NT2/D1 (cell line): ENCODE measurements at regions not wholly inside any gene's neighbourhood (a gene's known extent, or its start where the extent isn't known, plus 50 kb on each side); places are given as distances from the start of the nearest gene placed in this dataset.

Source experiments
- SUZ12 ChIP-seq: IDR thresholded peaks from 2 replicates; pipeline ENCODE4 v1.6.1; 2011; ENCODE audit not compliant: insufficient read length, insufficient read depth; ENCODE audit errors: extremely low read depth
- YY1 ChIP-seq: IDR thresholded peaks from 2 replicates; pipeline ENCODE4 v1.6.1; 2011; ENCODE audit not compliant: insufficient read length, insufficient read depth
- ZNF274 ChIP-seq: IDR thresholded peaks from 2 replicates; pipeline ENCODE4 v1.6.1; 2011; ENCODE audit warnings: mild to moderate bottlenecking, low read depth, low read length

DNA sequence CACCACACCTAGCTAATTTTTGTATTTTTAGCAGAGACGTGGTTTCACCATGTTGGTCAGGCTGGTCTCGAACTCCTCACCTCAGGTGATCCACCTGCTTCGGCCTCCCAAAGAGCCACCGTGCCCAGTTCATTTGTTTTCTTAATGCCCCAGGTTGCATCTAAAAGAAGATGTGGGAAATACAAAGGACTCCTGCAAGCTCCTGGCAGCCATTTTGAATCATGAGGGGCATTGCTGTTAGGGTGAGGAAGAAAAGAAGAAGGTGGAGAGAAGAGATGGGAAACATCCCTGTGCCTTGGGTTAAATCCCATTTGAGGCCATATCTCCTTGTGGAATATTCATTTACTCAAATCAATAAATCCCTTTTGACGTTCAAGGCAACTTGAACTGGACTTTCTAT, 365.3 kb upstream of the ERCC4 start:
- TF ChIP-seq SUZ12 (no peak), ZNF274 (no peak), YY1 (no peak)
